ENCODE measurements at regions not wholly inside any gene's neighbourhood (a gene's known extent, or its start where the extent isn't known, plus 50 kb on each side); places are given as distances from the start of the nearest gene placed in this dataset.

GRCh38 chr11:80317612-80318011 is 876.8 kb upstream of the TENM4 start:
- TF ChIP-seq ARNTL (CRISPR knock-in tag; IDR thresholded peaks at IDR 0.05; ENCODE audit: borderline replicate concordance, low read depth): no peak
- TF ChIP-seq CREB5 (CRISPR knock-in tag; IDR thresholded peaks at IDR 0.05; ENCODE audit: low read depth): no peak
- no peak for TF ChIP-seq RARB (CRISPR knock-in tag; IDR thresholded peaks at IDR 0.05)
- no peak for TF ChIP-seq SNAI2 (CRISPR knock-in tag; IDR thresholded peaks at IDR 0.05)

All from SK-N-SH treated with all-trans-retinoic acid at 6 μM for 48 hours (cell line).